Adrenal gland (tissue), 9 donors: ENCODE measurements at regions not wholly inside any gene's neighbourhood (a gene's known extent, or its start where the extent isn't known, plus 50 kb on each side); places are given as distances from the start of the nearest gene placed in this dataset.

Source experiments
- DNase-seq, 7 donors: peaks; one replicate each; pipeline ENCODE4 v3.0.0-alpha.2; 2019 to 2020
- H3K27ac ChIP-seq, 5 donors: fragments of 200-600 bp; sonication (generic) in 4 of 5; 1 replicate in 3 of 5; 2 replicates in 2 of 5; pipeline versions ENCODE4 v1.5.1 to v1.8.0; 2016 to 2020; ENCODE audit warnings: mild to moderate bottlenecking in 1 of 5
- H3K27me3 ChIP-seq: fragments of 200-600 bp; 2 replicates; pipeline ENCODE4 v1.8.0; 2021
- H3K36me3 ChIP-seq, 2 donors: fragments of 200-600 bp; replicated peaks in 1 of 2; 1 replicate in 1 of 2; 2 replicates in 1 of 2; pipeline versions ENCODE4 v1.5.1 to v1.8.0; 2018 to 2022
- H3K4me1 ChIP-seq, 2 donors: fragments of 200-600 bp; replicated peaks in 1 of 2; 1 replicate in 1 of 2; 2 replicates in 1 of 2; pipeline versions ENCODE4 v1.5.1 to v1.8.0; 2018 to 2021
- H3K4me3 ChIP-seq, 4 donors: fragments of 200-600 bp; sonication (generic) in 3 of 4; one replicate each; pipeline ENCODE4 v1.5.1; 2016 to 2018
- H3K9me3 ChIP-seq, 3 donors: fragments of 200-600 bp; sonication (generic) in 1 of 3; replicated peaks in 1 of 3; 1 replicate in 2 of 3; 2 replicates in 1 of 3; pipeline versions ENCODE4 v1.5.1 to v1.8.0; 2016 to 2021
- CTCF ChIP-seq, 6 experiments: fragments of 450-650 bp in 4 of 6; fragments of 200-600 bp in 2 of 6; sonication (generic) in 1 of 6; IDR thresholded peaks; 1 replicate in 5 of 6; 2 replicates in 1 of 6; pipeline versions ENCODE4 v1.5.1 to v1.8.0; 2016 to 2021; ENCODE audit warnings: antibody characterized with exemption in 6 of 6, mild to moderate bottlenecking in 2 of 6, moderate library complexity in 1 of 6
- POLR2A ChIP-seq, 2 donors: fragments of 450-650 bp; IDR thresholded peaks; one replicate each; pipeline ENCODE4 v1.6.1; 2017; ENCODE audit warnings: antibody characterized with exemption in 2 of 2, mild to moderate bottlenecking in 2 of 2, moderate library complexity in 1 of 2
- WGBS, 4 donors: extraction: QIAGEN DNeasy Blood & Tissue Kit in 2 of 4; methylation state at CpG; one replicate each; pipeline versions ENCODE4 v1.1.5 to v1.1.7; 2013 to 2017; 5-methylcytosine and 5-hydroxymethylcytosine counted together
- intact Hi-C, 2 donors: fragments of 100-400 bp; cut with DNase I; formaldehyde crosslinking; loops; one replicate each; pipeline versions ENCODE4 v1.14.1 to v1.15.0; 2022 to 2023
- donor health status: healthy with polysubstance abuse.
- donor health status: Bipolar disorder and iron deficiency.
- donor health status: DM: yes; HTN: yes; CAD: no.
- donor health status: DM: no; HTN: no; CAD: no.
- donor health status: DM: no; HTN: no; CAD: no.

GRCh38 chr6:121994919-121995318 is 404.5 kb upstream of the HSF2 start:
- intact Hi-C loops, result no loop called here
- 42 to 91% (median 65%) methylated on average over 1 of the region's 1 CpG for WGBS, 4 donors
- Histone ChIP-seq H3K27me3 (no peaks in the 10 kb centered on the region), H3K36me3 (no peaks in the 10 kb centered on the region), H3K9me3 (no peaks in the 10 kb centered on the region), H3K4me3 (no peak overlapping the region), H3K4me1 (no peaks in the 10 kb centered on the region), H3K27ac (no peak overlapping the region)
- TF ChIP-seq CTCF (IDR thresholded peaks at IDR 0.05), result no peak
- TF ChIP-seq POLR2A (IDR thresholded peaks at IDR 0.05), result no peak
- no peak for DNase-seq

GRCh38 chr6:121998631-121999030 is 400.8 kb upstream of the HSF2 start:
- H3K27ac ChIP-seq, result no peak overlapping the region
- H3K4me1 ChIP-seq, result no peaks in the 10 kb centered on the region
- no peaks in the 10 kb centered on the region for H3K36me3 ChIP-seq
- no peak for DNase-seq
- intact Hi-C loops, result no loop called here
- H3K4me3 ChIP-seq, result no peak overlapping the region
- WGBS, 4 donors, result 43 to 64% (median 52%) methylated on average over 2 of the region's 2 CpGs
- no peaks in the 10 kb centered on the region for H3K9me3 ChIP-seq
- no peak for TF ChIP-seq CTCF (IDR thresholded peaks at IDR 0.05)
- TF ChIP-seq POLR2A (IDR thresholded peaks at IDR 0.05), result no peak
- no peaks in the 10 kb centered on the region for H3K27me3 ChIP-seq

- H3K4me3 ChIP-seq, result no peak overlapping the region
- no peaks in the 10 kb centered on the region for H3K4me1 ChIP-seq
- intact Hi-C loops, result no loop called here
- no peak overlapping the region for H3K27ac ChIP-seq
- TF ChIP-seq POLR2A (IDR thresholded peaks at IDR 0.05) (no peak), CTCF (IDR thresholded peaks at IDR 0.05) (no peak)
- no peak for DNase-seq
- WGBS, 4 donors, result 83 to 88% (median 86%) methylated on average over 6 of the region's 6 CpGs
- no peaks in the 10 kb centered on the region for H3K36me3 ChIP-seq
- no peaks in the 10 kb centered on the region for H3K9me3 ChIP-seq
- no peaks in the 10 kb centered on the region for H3K27me3 ChIP-seq
These were observed 399.9 kb upstream of the HSF2 start for GRCh38 chr6:121999456-122000065.

GRCh38 chr6:122005661-122006060 is 393.8 kb upstream of the HSF2 start:
- no peak overlapping the region for H3K4me3 ChIP-seq
- intact Hi-C loops, result no loop called here
- TF ChIP-seq CTCF (IDR thresholded peaks at IDR 0.05) (no peak), POLR2A (IDR thresholded peaks at IDR 0.05) (no peak)
- DNase-seq, result no peak
- H3K27me3 ChIP-seq, result no peaks in the 10 kb centered on the region
- H3K36me3 ChIP-seq, result no peaks in the 10 kb centered on the region
- WGBS, 4 donors, result 66 to 80% (median 74%) methylated on average over 3 of the region's 3 CpGs
- no peak overlapping the region for H3K27ac ChIP-seq
- no peaks in the 10 kb centered on the region for H3K4me1 ChIP-seq
- H3K9me3 ChIP-seq, result no peaks in the 10 kb centered on the region
